ENCODE measurements at regions not wholly inside any gene's neighbourhood (a gene's known extent, or its start where the extent isn't known, plus 50 kb on each side); places are given as distances from the start of the nearest gene placed in this dataset.
"Not testable (repeated sequence)": the region's sequence is repeated elsewhere in the genome, so short reads cannot be mapped to it uniquely, and the experiment has no call there.

- DNase-seq = no peak
Observed at GRCh38 chr3:67167481-67167880, 169.4 kb downstream of the KBTBD8 start.

DNA sequence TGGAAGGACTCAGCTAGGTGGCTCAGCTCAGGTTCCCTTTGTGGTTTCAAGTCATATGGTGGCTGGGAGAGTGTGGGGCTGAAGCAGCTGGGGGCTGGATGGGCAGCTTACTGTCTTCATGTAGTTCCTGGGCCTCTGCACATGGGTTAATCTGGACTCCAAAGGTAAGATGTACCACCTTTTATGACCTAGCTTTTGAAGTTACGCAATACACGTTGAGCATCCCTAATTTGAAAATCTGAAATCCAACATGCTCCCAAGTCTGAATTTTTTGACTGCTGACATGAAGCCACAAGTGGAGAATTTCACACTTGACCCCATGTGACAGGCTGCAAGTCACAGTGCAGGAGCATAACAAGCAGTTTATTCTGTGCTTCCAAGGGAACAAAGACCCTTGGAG lies 173.7 kb downstream of the KBTBD8 start:
- DNase-seq = no peak

- not testable (repeated sequence) for DNase-seq
Observed at GRCh38 chr3:67173130-67173529, 175.0 kb downstream of the KBTBD8 start.

- no peak for DNase-seq
Observed at GRCh38 chr3:67176396-67176795, 178.3 kb downstream of the KBTBD8 start.

- no peak for DNase-seq
Observed at GRCh38 chr3:67192466-67192865, 194.4 kb downstream of the KBTBD8 start.

DNA sequence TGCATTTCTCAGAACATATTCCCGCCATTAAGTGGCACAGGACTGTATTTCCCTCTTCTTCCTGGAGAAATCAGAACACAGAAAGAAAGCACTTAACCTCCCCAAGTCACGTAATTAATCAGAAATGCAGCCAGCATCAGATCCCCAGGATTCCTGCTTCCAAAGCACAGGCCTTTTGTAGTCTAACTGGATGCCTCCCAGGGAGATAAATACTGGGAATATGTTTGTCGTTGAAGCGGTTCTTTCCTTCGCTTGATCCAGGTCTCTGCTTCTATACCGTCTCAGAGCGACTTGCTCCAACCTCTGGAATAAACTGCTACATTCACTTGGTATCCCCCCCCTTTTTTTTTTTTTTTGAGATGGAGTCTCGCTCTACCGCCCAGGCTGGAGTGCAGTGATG lies 198.6 kb downstream of the KBTBD8 start:
- no peak for DNase-seq

- DNase-seq = no peak
Observed at GRCh38 chr3:67198374-67198773, 200.3 kb downstream of the KBTBD8 start.

- DNase-seq = no peak
Observed at GRCh38 chr3:67200618-67201017, 202.5 kb downstream of the KBTBD8 start.

DNA sequence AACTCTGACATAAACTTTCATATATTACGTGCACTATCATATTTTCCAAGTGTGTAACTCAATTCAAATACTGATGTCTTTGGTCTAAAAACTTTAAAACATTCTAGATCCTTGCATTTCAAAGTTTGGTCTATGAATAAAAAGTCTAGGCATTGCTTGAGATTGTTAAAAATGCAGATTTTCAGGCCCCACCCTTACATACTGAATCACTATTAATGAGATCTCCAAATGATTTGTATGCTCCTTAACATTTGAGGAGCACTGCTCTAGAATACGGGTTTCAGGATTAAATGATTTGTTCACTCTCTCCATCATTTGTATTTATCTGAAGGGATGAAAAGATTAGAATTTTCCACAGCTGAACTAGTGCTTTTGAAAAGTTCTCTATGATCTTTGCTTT lies 202.9 kb downstream of the KBTBD8 start:
- no peak for DNase-seq

- no peak for DNase-seq
Observed at GRCh38 chr3:67202053-67202452, 203.9 kb downstream of the KBTBD8 start.

- no peak for DNase-seq
Observed at GRCh38 chr3:67204951-67205350, 206.8 kb downstream of the KBTBD8 start.

DNA sequence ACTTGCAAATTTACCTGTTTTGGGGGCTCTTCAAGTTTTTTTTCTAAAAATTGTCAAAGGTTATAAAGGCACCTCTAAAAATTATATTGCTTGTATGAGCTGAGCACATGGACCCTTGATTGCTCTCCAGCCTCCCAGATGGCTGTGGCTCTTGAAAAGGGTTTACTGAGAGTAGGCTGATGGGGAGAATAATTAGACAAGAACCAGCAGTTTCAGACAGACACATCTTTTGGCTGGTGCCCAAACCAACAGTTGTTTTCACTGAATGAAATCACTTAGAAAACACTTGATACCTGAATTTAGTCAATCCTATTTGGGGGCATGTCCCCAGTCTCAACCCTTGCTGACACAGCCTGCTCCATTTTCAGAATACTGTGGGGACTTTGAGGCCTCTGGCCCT lies 217.6 kb downstream of the KBTBD8 start:
- DNase-seq = no peak

GRCh38 chr3:67227030-67227429 lies 228.9 kb downstream of the KBTBD8 start:
- no peak for DNase-seq

- DNase-seq = no peak
Observed at GRCh38 chr3:67228136-67228535, 230.0 kb downstream of the KBTBD8 start.

GRCh38 chr3:67232642-67233041 lies 234.5 kb downstream of the KBTBD8 start:
- no peak for DNase-seq

- no peak for DNase-seq
Observed at GRCh38 chr3:67239353-67239752, 241.2 kb downstream of the KBTBD8 start.

- DNase-seq = no peak
Observed at GRCh38 chr3:67241084-67241483, 243.0 kb downstream of the KBTBD8 start.

DNA sequence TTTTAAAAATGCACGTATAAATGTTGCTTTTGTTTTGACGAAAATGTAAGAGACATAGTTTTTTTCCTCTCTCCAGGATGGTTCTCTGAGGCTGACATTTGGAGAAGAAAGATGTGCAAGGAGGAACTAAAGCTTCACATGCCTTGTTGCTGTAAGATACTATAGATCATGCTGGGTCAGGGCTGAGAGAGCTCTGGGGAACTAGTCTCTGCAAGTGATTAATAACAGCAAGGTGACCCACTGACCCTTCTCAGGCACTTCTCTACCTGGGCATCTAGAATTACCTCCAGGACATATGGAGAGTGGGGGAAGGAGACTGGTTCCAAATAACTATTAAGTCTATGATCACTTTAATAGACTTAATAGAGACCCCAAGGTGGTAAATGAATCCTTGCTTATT lies 246.0 kb downstream of the KBTBD8 start:
- DNase-seq = no peak

DNA sequence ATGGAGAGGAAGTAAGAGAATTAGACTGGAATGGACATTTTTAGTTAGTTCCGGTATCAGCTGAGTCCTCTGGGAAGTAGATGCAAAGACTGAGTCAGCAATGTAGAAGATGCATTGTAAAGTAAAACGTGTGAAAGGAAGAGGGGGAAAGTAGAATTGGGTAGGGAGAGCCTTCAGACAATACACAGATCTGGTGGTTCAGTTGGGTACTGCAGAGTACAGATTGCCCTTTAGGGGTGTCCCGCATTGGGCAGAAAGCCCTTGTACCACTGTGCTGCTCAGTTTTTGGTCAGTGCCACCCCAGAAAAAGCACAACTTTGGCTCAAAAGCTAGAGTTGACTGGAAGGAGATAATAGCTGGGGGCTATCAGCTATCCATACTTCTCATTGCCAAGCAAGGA lies 247.4 kb downstream of the KBTBD8 start:
- DNase-seq = no peak

- DNase-seq = no peak
Observed at GRCh38 chr3:67248726-67249125, 250.6 kb downstream of the KBTBD8 start.

GRCh38 chr3:67252906-67253305 lies 254.8 kb downstream of the KBTBD8 start:
- not testable (repeated sequence) for DNase-seq

DNA sequence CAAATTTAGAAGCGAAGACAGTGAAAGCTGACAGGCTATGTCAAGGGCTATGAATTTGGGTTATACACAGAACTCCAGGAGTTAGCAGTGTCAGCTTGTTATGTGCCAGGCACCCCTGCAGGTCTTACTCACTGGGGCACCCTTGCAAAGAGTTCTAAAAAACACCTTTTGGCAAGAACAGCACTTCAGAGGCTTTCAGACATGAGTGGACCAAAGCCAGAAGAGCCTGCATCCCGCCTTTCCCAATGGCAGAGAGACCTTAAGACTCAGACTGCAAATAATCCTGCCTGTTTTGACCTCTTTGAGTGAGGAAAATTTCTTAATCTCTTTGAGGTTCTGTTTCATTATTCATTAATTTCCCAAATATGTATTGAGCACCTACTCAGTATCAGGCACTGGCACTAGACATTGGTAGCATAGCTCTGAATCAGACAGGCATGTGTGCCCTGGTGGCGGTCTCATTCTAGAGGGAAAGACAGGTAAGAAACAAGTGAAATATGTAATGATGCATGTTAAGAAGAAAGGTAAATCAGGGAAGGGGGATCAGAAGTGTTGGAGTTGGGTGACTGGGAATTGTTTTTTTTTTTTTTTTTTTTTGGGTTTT lies 280.0 kb downstream of the KBTBD8 start:
- DNase-seq = no peak

- no peak for DNase-seq
Observed at GRCh38 chr3:67286586-67286985, 288.5 kb downstream of the KBTBD8 start.

GRCh38 chr3:67288466-67289106 lies 290.5 kb downstream of the KBTBD8 start:
- no peak for DNase-seq

- no peak for DNase-seq
Observed at GRCh38 chr3:67289626-67290025, 291.5 kb downstream of the KBTBD8 start.

Measured in right hindlimb (tissue), 1 donor.